ENCODE measurements at regions not wholly inside any gene's neighbourhood (a gene's known extent, or its start where the extent isn't known, plus 50 kb on each side); places are given as distances from the start of the nearest gene placed in this dataset.

GRCh38 chr13:89783221-89783755, 1564.2 kb upstream of the MIR17HG start:
- TF ChIP-seq BHLHE40 (IDR thresholded peaks at IDR 0.05; ENCODE audit: low read depth, low read length), result no peak
- no peak for TF ChIP-seq CTCF (conservative IDR thresholded peaks at IDR 0.05; ENCODE audit: low read depth, low read length)
- TF ChIP-seq, protein P1, sequence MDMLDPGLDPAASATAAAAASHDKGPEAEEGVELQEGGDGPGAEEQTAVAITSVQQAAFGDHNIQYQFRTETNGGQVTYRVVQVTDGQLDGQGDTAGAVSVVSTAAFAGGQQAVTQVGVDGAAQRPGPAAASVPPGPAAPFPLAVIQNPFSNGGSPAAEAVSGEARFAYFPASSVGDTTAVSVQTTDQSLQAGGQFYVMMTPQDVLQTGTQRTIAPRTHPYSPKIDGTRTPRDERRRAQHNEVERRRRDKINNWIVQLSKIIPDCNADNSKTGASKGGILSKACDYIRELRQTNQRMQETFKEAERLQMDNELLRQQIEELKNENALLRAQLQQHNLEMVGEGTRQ (IDR thresholded peaks at IDR 0.05; ENCODE audit: low read depth, low read length), result no peak
- no peak for TF ChIP-seq POLR2A (IDR thresholded peaks at IDR 0.05; ENCODE audit: low read depth, low read length)
- no peak for TF ChIP-seq RCOR1 (IDR thresholded peaks at IDR 0.05; ENCODE audit: insufficient replicate concordance, low read length)
- TF ChIP-seq MAFK (IDR thresholded peaks at IDR 0.05; ENCODE audit: low read depth, low read length), result no peak
- TF ChIP-seq NFE2L2 (IDR thresholded peaks at IDR 0.05; ENCODE audit: low read depth, low read length), result no peak
- TF ChIP-seq ELK1 (IDR thresholded peaks at IDR 0.05; ENCODE audit: borderline replicate concordance, low read depth, low read length), result no peak
- TF ChIP-seq SMC3 (IDR thresholded peaks at IDR 0.05; ENCODE audit: low read depth, low read length), result no peak

All from IMR-90 (cell line).